ENCODE measurements at regions not wholly inside any gene's neighbourhood (a gene's known extent, or its start where the extent isn't known, plus 50 kb on each side); places are given as distances from the start of the nearest gene placed in this dataset.

DNA sequence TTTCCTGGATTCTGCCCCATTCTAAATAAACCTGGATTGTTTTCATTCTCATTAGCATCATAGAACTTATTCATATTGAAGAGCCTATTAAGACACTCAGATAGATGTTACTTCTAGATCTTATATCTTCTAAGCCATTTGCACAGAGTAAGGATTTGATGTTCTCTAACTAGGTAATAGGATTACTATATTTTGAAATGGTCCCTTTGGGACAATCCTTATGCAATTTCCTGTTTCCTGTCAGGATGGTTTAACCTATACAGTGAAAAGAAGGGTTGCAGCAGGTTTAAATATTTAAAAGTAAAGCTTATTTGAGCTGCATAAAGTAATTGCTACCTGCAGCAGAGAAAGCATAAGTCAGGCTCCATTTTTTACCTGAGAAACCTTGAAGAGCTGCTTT, 860.1 kb downstream of the TFAP2A start:
- Histone ChIP-seq H3K4me1 (ENCODE audit: control insufficient read depth in 5 of 5, insufficient read depth in 5 of 5, low read length in 5 of 5) (no peaks in the 10 kb centered on the region), H3K27ac (ENCODE audit: low read depth in 1 of 2, low read length in 1 of 2) (no peak overlapping the region), H3K4me3 (no peak overlapping the region), H3K9ac (ENCODE audit: insufficient read depth in 1 of 2, low read length in 2 of 2) (no peak overlapping the region), H3K9me3 (ENCODE audit: control insufficient read depth in 4 of 4, insufficient read depth in 3 of 4, low read length in 3 of 4) (peaks cover 0 to 10% (median 7%) of the 10 kb centered on the region in 4 donors), H3K36me3 (ENCODE audit: control insufficient read depth in 4 of 4, insufficient read depth in 4 of 4, low read length in 4 of 4) (no peaks in the 10 kb centered on the region), H3K27me3 (ENCODE audit: control insufficient read depth in 3 of 3, insufficient read depth in 3 of 3, low read length in 2 of 3) (no peaks in the 10 kb centered on the region)
- ATAC-seq (ENCODE audit: insufficient read depth, low FRiP score) (no peak), DNase-seq (no peak)
- TF ChIP-seq, protein P1, sequence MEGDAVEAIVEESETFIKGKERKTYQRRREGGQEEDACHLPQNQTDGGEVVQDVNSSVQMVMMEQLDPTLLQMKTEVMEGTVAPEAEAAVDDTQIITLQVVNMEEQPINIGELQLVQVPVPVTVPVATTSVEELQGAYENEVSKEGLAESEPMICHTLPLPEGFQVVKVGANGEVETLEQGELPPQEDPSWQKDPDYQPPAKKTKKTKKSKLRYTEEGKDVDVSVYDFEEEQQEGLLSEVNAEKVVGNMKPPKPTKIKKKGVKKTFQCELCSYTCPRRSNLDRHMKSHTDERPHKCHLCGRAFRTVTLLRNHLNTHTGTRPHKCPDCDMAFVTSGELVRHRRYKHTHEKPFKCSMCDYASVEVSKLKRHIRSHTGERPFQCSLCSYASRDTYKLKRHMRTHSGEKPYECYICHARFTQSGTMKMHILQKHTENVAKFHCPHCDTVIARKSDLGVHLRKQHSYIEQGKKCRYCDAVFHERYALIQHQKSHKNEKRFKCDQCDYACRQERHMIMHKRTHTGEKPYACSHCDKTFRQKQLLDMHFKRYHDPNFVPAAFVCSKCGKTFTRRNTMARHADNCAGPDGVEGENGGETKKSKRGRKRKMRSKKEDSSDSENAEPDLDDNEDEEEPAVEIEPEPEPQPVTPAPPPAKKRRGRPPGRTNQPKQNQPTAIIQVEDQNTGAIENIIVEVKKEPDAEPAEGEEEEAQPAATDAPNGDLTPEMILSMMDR (IDR thresholded peaks at IDR 0.05; ENCODE audit: control extremely low read depth, extremely low read depth), result no peak

DNA sequence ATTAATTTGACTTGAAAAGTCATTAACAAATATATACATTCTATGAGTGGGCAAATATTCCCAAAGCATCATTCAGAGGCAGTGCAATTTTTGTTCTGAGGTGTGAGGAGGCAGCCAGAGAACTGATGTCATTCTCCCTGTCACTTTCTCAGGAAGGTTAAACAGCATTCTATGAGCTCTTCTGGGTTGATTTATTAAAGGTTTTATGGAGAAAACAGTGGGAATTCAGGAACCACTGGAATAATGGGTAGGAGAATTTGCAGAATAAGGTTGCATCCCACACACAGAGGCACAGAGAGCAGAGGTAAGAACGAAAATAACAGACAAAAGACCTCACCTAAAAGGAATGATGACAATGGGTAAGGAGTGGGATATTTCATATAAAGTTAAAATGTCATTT, 860.6 kb downstream of the TFAP2A start:
- H3K4me3 ChIP-seq, result no peak overlapping the region
- 77 to 78% methylated on average over 1 of the region's 1 CpG for WGBS, 2 donors
- TF ChIP-seq, protein P1 (IDR thresholded peaks at IDR 0.05; ENCODE audit: control extremely low read depth, extremely low read depth), result no peak
- no peak overlapping the region for H3K9ac ChIP-seq (ENCODE audit: insufficient read depth in 1 of 2, low read length in 2 of 2)
- H3K27ac ChIP-seq (ENCODE audit: low read depth in 1 of 2, low read length in 1 of 2), result no peak overlapping the region
- H3K9me3 ChIP-seq (ENCODE audit: control insufficient read depth in 4 of 4, insufficient read depth in 3 of 4, low read length in 3 of 4), result peaks cover 0 to 11% (median 7%) of the 10 kb centered on the region in 4 donors
- H3K4me1 ChIP-seq (ENCODE audit: control insufficient read depth in 5 of 5, insufficient read depth in 5 of 5, low read length in 5 of 5), result no peaks in the 10 kb centered on the region
- DNase-seq, result no peak
- H3K36me3 ChIP-seq (ENCODE audit: control insufficient read depth in 4 of 4, insufficient read depth in 4 of 4, low read length in 4 of 4), result no peaks in the 10 kb centered on the region
- H3K27me3 ChIP-seq (ENCODE audit: control insufficient read depth in 3 of 3, insufficient read depth in 3 of 3, low read length in 2 of 3), result no peaks in the 10 kb centered on the region
- no peak for ATAC-seq (ENCODE audit: insufficient read depth, low FRiP score)

GRCh38 chr6:9553002-9553401, 861.9 kb downstream of the TFAP2A start:
- 51 to 58% methylated on average over 1 of the region's 1 CpG for WGBS, 2 donors
- Histone ChIP-seq H3K4me3 (no peak overlapping the region), H3K9ac (ENCODE audit: insufficient read depth in 1 of 2, low read length in 2 of 2) (no peak overlapping the region), H3K4me1 (ENCODE audit: control insufficient read depth in 5 of 5, insufficient read depth in 5 of 5, low read length in 5 of 5) (no peaks in the 10 kb centered on the region), H3K9me3 (ENCODE audit: control insufficient read depth in 4 of 4, insufficient read depth in 3 of 4, low read length in 3 of 4) (peaks cover 0 to 11% (median 7%) of the 10 kb centered on the region in 4 donors), H3K27ac (ENCODE audit: low read depth in 1 of 2, low read length in 1 of 2) (no peak overlapping the region), H3K36me3 (ENCODE audit: control insufficient read depth in 4 of 4, insufficient read depth in 4 of 4, low read length in 4 of 4) (no peaks in the 10 kb centered on the region), H3K27me3 (ENCODE audit: control insufficient read depth in 3 of 3, insufficient read depth in 3 of 3, low read length in 2 of 3) (no peaks in the 10 kb centered on the region)
- ATAC-seq (ENCODE audit: insufficient read depth, low FRiP score) (no peak), DNase-seq (no peak)
- TF ChIP-seq, protein P1 (IDR thresholded peaks at IDR 0.05; ENCODE audit: control extremely low read depth, extremely low read depth), result no peak

DNA sequence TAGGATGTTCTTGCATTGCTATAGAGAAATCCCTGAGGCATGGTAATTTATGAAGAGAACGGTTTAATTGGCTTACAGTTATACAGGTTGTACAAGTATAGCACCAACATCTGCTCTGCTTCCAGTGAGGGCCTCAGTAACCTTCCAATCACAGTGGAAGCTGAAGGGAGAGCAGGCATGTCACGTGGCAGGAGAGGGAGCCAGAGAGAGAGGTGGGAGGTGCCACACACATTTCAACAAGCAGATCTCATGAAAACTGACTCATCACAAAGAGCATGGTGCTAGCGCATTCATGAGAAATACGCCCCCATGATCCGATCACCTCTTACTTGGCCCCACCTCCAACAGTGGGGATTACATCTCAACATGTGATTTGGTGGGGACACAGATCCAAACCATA, 871.2 kb downstream of the TFAP2A start:
- TF ChIP-seq, protein P1 (IDR thresholded peaks at IDR 0.05; ENCODE audit: control extremely low read depth, extremely low read depth), result no peak

More for the DNA sequence above, 871.2 kb downstream of the TFAP2A start:
- ATAC-seq (ENCODE audit: insufficient read depth, low FRiP score) (no peak), DNase-seq (no peak)
- Histone ChIP-seq H3K27ac (ENCODE audit: low read depth in 1 of 2, low read length in 1 of 2) (no peak overlapping the region), H3K9me3 (ENCODE audit: control insufficient read depth in 4 of 4, insufficient read depth in 3 of 4, low read length in 3 of 4) (no peaks in the 10 kb centered on the region), H3K27me3 (ENCODE audit: control insufficient read depth in 3 of 3, insufficient read depth in 3 of 3, low read length in 2 of 3) (no peaks in the 10 kb centered on the region), H3K4me3 (no peak overlapping the region), H3K36me3 (ENCODE audit: control insufficient read depth in 4 of 4, insufficient read depth in 4 of 4, low read length in 4 of 4) (no peaks in the 10 kb centered on the region), H3K4me1 (ENCODE audit: control insufficient read depth in 5 of 5, insufficient read depth in 5 of 5, low read length in 5 of 5) (no peaks in the 10 kb centered on the region), H3K9ac (ENCODE audit: insufficient read depth in 1 of 2, low read length in 2 of 2) (no peak overlapping the region)
- WGBS, 2 donors, result 87 to 88% methylated on average over 5 of the region's 5 CpGs
